NT2/D1 (cell line): ENCODE measurements at regions not wholly inside any gene's neighbourhood (a gene's known extent, or its start where the extent isn't known, plus 50 kb on each side); places are given as distances from the start of the nearest gene placed in this dataset.

Source experiments
- SUZ12 ChIP-seq: IDR thresholded peaks from 2 replicates; pipeline ENCODE4 v1.6.1; 2011; ENCODE audit not compliant: insufficient read length, insufficient read depth; ENCODE audit errors: extremely low read depth
- YY1 ChIP-seq: IDR thresholded peaks from 2 replicates; pipeline ENCODE4 v1.6.1; 2011; ENCODE audit not compliant: insufficient read length, insufficient read depth

DNA sequence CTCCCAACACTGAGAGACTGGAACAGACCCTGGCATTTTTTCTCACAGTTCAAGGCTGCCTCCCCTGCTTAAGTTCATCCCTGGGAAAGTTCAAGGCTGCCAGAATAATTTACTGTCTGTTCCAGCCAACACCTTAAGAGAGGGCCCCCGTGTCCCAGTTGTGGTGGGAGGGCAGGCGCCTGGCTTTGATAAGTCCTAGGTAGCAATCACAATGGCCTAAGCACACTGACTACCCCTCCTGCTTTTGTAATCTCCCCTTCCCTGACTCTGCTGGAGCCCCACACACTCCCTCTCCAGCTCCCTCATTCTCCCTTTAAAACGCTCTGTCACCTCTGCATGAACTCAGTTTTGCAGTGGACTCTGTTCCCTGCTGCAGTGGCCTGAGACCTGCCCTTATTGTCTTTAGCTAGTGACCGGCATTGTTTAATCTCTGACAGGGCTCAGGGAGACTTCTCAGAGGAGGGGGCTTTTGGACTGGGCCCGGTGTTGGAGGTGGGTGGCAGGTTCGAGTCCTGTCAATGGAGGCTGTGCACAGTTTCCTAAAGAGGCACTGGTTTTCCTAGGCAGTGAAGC lies 507.2 kb downstream of the TBC1D22A start:
- TF ChIP-seq YY1 (no peak), SUZ12 (no peak)
